Keratinocyte (primary cell): ENCODE measurements at regions not wholly inside any gene's neighbourhood (a gene's known extent, or its start where the extent isn't known, plus 50 kb on each side); places are given as distances from the start of the nearest gene placed in this dataset.

ENCODE experiments used
- EZH2 ChIP-seq: IDR thresholded peaks from one replicate; pipeline ENCODE4 v1.6.1; 2012; ENCODE audit warnings: inconsistent platforms, mild to moderate bottlenecking, low read length, moderate library complexity
- TF ChIP-seq, protein P1 (sequence below), 3 experiments: IDR thresholded peaks in 1 of 3; conservative IDR thresholded peaks in 1 of 3; optimal IDR thresholded peaks in 1 of 3; 2 replicates in 2 of 3; 3 replicates in 1 of 3; pipeline versions ENCODE3 to v1.5.1; 2011; ENCODE audit warnings: low read length in 3 of 3, mild to moderate bottlenecking in 3 of 3, moderate library complexity in 2 of 3, control low read depth in 1 of 3, inconsistent platforms in 1 of 3; ENCODE audit not compliant: insufficient read depth in 2 of 3; ENCODE audit errors: extremely low read depth in 1 of 3

DNA sequence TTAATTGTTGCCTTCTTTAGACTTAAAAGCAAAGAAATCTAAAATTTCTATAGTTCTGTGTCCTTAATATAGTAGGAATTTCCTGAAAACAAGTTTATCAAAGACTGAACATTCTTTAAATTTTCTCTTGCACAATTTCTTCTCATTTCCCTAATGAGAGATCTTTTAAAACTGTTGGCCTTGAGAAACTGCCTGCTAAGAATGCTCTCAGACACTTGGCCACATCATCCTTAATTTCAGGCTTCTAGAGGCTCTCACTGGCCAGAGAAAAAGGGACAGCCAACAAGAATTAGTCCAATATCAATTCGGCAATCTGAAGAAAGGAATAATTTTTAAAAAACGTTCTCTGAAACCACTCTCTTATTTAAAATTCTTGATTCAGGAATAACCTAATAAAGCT, 167.0 kb upstream of the CREB1 start:
- TF ChIP-seq, protein P1, sequence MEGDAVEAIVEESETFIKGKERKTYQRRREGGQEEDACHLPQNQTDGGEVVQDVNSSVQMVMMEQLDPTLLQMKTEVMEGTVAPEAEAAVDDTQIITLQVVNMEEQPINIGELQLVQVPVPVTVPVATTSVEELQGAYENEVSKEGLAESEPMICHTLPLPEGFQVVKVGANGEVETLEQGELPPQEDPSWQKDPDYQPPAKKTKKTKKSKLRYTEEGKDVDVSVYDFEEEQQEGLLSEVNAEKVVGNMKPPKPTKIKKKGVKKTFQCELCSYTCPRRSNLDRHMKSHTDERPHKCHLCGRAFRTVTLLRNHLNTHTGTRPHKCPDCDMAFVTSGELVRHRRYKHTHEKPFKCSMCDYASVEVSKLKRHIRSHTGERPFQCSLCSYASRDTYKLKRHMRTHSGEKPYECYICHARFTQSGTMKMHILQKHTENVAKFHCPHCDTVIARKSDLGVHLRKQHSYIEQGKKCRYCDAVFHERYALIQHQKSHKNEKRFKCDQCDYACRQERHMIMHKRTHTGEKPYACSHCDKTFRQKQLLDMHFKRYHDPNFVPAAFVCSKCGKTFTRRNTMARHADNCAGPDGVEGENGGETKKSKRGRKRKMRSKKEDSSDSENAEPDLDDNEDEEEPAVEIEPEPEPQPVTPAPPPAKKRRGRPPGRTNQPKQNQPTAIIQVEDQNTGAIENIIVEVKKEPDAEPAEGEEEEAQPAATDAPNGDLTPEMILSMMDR (optimal IDR thresholded peaks at IDR 0.05 in 1 of 3, IDR thresholded peaks at IDR 0.05 in 1 of 3, conservative IDR thresholded peaks at IDR 0.05 in 1 of 3; ENCODE audit: extremely low read depth in 1 of 3, insufficient read depth in 2 of 3, low read length in 3 of 3), result no peak
- TF ChIP-seq EZH2, result no peak
